NCI-H1092 (cell line): ENCODE measurements at regions not wholly inside any gene's neighbourhood (a gene's known extent, or its start where the extent isn't known, plus 50 kb on each side); places are given as distances from the start of the nearest gene placed in this dataset.
"Not testable (repeated sequence)": the region's sequence is repeated elsewhere in the genome, so short reads cannot be mapped to it uniquely, and the experiment has no call there.

Source experiments
- DNase-seq: peaks from one replicate; lab custom pipeline; 2025; lab: John Stamatoyannopoulos, UW

GRCh38 chr1:60541831-60542532 is 468.4 kb upstream of the C1orf87 start:
- DNase-seq, result no peak

- DNase-seq, result no peak
These were observed 466.6 kb upstream of the C1orf87 start for GRCh38 chr1:60540141-60540540.

GRCh38 chr1:60535713-60536112 is 462.1 kb upstream of the C1orf87 start:
- DNase-seq, result no peak

DNA sequence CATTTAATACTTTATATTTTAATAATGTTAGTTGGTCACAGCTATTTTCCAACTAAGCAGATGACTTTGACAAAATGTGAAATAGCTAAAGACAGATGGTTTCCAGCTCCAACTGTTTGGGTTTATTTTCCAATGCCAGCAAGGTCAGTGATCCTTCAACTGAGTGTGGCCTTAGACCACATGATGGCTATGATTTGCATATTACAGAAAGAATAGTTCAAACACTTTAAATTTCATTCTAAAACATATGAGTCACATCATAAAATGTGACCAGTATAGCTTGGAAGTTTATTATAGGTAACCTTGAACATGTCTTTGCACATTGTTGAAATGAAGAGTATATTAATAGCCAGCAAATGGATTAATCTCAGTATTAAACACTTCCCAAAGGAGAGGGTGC is 454.0 kb upstream of the C1orf87 start:
- no peak for DNase-seq

DNA sequence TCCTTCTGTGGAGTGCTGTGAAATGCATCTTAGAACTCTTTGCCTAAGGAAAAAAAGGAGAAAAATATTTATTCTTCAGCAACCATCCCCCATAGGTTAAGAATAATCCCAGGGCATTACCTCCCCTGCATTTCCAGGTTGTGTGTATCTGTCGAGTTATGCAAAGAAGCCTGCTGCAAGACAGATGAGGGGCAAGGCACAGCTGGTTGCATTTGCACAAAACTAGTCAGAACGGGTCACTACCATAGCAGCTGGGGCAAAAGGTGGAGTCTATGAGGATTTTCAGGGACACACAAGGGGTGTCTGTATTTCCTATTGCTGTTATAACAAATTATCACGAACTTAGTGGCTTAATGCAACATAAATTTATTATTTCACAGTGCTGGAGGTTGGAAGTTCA is 443.4 kb upstream of the C1orf87 start:
- DNase-seq, result no peak

- DNase-seq, result no peak
These were observed 436.6 kb upstream of the C1orf87 start for GRCh38 chr1:60510162-60510561.

DNA sequence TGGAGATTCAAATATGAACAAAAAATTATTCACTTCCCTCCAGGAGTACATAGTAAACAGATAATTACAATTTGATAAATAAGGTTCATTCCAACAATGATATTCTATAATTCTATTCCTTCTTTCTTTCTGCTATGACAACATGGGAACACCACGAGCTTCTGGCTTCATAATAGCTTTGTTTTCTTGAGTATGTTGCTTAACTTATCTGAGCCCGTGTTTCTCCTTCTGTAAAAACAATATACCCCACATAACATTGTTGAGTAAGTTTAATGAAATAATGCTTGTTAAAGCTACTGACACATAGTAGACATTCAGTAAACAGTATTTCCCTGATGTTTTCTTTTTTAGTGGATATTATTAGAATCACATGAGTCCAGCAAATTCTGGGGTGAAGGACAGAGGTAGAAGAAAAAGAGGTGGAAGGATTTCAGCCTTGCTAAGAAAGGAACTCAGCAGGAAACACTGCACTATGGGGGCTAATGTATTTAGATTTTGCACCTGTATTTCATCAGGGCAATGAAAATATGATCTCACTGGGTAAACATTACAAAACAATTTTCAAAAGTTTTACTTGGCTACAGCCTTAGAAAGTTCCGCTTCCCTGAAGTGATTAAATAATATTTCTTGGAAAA is 430.8 kb upstream of the C1orf87 start:
- no peak for DNase-seq

GRCh38 chr1:60503266-60503925 is 429.8 kb upstream of the C1orf87 start:
- DNase-seq, result no peak

- no peak for DNase-seq
These were observed 428.9 kb upstream of the C1orf87 start for GRCh38 chr1:60502506-60502905.

DNA sequence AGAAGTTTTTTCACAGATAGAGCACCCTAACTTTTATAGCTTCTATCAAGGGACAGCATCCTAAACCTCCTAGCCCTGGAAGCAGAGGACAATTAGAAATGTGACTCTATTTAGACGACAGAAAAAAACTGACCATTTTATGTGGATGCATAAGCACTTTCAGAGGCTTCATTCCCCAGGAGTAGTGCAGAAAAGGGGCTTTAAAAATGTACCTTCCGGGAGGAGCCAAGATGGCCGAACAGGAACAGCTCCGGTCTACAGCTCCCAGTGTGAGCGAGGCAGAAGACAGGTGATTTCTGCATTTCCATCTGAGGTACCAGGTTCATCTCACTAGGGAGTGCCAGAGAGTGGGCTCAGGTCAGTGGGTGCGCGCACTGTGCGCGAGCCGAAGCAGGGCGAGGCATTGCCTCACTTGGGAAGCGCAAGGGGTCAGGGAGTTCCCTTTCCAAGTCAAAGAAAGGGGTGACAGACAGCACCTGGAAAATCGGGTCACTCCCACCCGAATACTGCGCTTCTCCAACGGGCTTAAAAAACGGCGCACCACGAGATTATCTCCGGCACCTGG is 416.4 kb upstream of the C1orf87 start:
- not testable (repeated sequence) for DNase-seq

GRCh38 chr1:60488847-60489246 is 415.3 kb upstream of the C1orf87 start:
- DNase-seq, result no peak

DNA sequence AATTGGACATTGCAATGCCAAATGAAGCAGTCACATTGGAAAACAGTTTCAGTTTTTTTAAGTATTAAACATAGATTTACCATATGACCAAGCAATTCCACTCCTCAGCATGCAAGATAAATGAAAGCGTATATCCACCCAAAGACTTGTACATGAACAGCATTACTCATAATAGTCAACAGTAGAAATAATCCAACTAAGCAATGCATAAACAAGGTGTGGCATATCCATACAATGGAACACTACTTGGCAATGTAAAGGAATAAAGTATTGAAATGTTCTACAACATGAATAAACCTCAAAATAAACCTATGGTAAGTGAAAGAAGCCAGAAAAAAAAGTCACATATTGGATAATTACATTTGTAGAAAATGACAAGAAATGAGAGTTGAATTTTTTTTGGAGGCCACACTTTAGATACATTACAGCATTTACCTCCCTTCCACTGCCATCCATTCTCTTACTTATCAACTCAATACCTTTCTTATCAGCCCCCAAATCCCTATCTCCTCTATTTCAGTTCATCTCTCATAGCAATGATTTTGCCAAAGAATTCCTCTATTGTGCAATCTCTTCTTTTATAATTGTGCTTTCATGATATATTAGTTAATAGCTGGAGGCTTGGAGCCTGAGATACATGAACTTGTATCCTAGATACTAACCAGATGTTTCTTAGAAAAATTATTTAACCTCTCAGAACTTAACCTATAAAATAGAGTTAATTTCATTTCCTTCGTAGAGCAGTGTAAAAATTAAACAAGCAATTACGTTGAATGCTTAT is 414.2 kb upstream of the C1orf87 start:
- no peak for DNase-seq

- no peak for DNase-seq
These were observed 409.9 kb upstream of the C1orf87 start for GRCh38 chr1:60483509-60483908.

GRCh38 chr1:60470246-60470645 is 396.7 kb upstream of the C1orf87 start:
- no peak for DNase-seq

DNA sequence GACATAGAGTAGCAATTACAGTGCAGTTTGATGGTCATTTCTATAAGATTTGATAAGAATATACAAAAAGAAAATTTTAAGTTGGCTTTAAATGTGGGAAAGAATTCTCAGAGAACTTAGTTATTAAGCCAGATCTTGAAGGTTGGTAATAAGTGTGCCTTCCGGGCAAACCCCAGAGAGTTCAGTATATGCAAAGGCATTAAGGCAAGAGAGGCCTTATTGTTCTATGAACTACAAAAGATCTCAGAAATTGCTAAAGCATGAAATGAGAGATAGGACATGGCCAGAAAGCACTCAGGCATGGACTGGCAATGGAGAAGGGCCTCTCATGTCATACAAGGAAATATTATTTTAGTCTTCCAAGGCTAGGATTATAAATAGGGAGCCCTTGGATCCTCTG is 390.2 kb upstream of the C1orf87 start:
- DNase-seq, result no peak

GRCh38 chr1:60463146-60463545 is 389.6 kb upstream of the C1orf87 start:
- no peak for DNase-seq

- no peak for DNase-seq
These were observed 388.5 kb upstream of the C1orf87 start for GRCh38 chr1:60461925-60462595.

- no peak for DNase-seq
These were observed 384.5 kb upstream of the C1orf87 start for GRCh38 chr1:60458111-60458510.

DNA sequence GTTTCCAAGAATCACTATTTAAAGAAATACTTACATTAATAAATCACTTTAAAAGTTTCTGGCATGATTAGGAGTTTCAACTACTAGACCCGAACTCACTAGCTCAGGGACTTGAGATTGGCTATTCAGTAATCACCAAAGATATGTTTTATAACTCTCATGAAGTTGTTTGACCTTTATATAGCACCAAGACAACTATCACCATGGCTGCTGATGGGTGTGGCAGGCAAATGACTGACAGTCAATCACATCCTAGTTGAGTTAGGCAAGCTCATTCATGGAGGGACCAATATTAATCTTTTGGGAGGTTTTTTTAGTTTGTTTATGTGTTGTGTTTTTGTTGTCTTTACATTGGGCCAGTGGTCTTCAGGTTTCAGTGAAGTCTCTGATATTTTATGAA is 376.3 kb upstream of the C1orf87 start:
- DNase-seq, result no peak

DNA sequence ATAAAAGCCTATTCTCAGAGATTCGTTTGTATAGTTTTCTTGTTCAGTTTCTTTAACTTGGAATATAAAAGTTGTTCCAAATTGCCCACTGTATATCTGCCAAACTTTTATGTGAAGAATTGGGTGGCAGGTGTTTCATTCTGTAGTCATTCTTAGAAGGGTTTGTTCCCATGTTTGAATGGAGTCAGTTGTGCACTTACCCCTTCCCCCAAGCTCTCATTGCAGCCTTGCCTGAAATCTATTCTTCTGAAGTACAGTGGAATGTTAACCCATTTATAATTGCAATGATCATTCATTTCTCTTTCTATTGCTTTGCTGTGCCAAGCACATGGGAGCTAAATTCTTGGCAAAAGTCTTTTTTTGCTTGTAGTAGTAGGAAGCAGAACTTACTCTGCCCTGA is 375.3 kb upstream of the C1orf87 start:
- DNase-seq, result no peak

GRCh38 chr1:60444680-60445079 is 371.1 kb upstream of the C1orf87 start:
- DNase-seq, result no peak

- no peak for DNase-seq
These were observed 362.6 kb upstream of the C1orf87 start for GRCh38 chr1:60436186-60436585.
